ENCODE measurements at regions not wholly inside any gene's neighbourhood (a gene's known extent, or its start where the extent isn't known, plus 50 kb on each side); places are given as distances from the start of the nearest gene placed in this dataset.

DNA sequence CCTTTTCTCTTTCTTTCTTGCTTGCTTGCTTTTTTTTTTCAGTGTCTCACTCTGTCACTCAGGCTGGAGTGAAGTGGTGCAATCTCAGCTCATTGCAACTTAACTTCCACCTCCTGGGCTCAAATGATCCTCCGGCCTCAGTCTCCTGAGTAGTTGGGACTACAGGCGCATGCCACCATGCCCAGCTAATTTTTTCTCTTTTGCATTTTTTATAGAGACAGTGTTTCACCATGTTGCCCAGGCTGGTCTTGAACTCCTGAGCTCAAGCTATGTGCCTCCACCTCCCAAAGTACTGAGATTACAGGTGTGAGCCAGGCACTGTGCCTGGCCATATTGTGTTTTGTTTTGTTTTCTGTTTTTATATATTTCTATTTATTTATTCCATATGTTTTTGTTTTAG, 461.0 kb downstream of the ADAMTS20 start:
- TF ChIP-seq CTCF (IDR thresholded peaks at IDR 0.05; ENCODE audit: control insufficient read depth, insufficient read depth, low read depth, low read length, missing control alignments), result no peak
- H3K4me3 ChIP-seq (ENCODE audit: control insufficient read depth, low read depth, low read length), result no peak overlapping the region
- no peak for DNase-seq (ENCODE audit: low read depth)

- no peak overlapping the region for H3K4me3 ChIP-seq (ENCODE audit: control insufficient read depth, low read depth, low read length)
- no peak for TF ChIP-seq CTCF (IDR thresholded peaks at IDR 0.05; ENCODE audit: control insufficient read depth, insufficient read depth, low read depth, low read length, missing control alignments)
- DNase-seq (ENCODE audit: low read depth), result no peak
Measured at GRCh38 chr12:43087195-43088091, 464.6 kb downstream of the ADAMTS20 start.

DNA sequence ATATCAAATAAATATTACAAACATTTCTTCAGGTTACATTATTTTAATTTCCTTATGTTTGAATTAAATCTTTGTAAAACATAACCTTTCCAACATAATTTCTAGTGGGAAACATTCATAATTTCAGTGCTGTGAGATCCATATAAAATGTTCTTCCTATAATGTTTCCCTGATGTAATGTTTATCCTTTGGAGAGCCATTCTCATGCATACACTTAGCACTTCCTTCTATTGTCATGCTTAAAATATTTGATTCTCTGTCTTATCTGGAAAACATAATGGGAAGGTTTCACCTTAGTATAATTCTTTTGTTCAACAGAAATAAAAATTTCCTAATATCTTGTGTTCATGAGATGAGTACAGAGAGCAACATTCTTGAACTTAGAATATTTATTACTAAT, 472.5 kb downstream of the ADAMTS20 start:
- TF ChIP-seq CTCF (IDR thresholded peaks at IDR 0.05; ENCODE audit: control insufficient read depth, insufficient read depth, low read depth, low read length, missing control alignments), result no peak
- no peak for DNase-seq (ENCODE audit: low read depth)
- H3K4me3 ChIP-seq (ENCODE audit: control insufficient read depth, low read depth, low read length), result no peak overlapping the region

DNA sequence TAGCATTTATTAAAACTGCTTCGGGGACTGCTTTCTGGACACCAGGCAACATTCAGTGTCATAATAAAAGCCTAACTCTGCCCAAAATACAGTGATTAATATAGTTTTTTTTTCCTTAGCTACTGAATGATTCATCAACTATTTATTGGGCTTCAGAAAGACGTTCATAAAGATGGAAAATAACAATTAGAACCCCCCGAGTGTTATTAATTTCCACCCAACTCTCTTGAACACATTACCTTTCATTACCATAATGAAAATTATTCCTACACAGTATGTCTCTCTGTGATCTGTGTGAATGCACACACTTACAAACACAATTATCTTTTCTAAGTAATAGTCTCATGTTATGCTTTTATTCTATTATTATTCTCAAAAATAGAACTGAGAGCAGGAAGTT, 473.0 kb downstream of the ADAMTS20 start:
- no peak for DNase-seq (ENCODE audit: low read depth)
- H3K4me3 ChIP-seq (ENCODE audit: control insufficient read depth, low read depth, low read length), result no peak overlapping the region
- TF ChIP-seq CTCF (IDR thresholded peaks at IDR 0.05; ENCODE audit: control insufficient read depth, insufficient read depth, low read depth, low read length, missing control alignments), result no peak

DNA sequence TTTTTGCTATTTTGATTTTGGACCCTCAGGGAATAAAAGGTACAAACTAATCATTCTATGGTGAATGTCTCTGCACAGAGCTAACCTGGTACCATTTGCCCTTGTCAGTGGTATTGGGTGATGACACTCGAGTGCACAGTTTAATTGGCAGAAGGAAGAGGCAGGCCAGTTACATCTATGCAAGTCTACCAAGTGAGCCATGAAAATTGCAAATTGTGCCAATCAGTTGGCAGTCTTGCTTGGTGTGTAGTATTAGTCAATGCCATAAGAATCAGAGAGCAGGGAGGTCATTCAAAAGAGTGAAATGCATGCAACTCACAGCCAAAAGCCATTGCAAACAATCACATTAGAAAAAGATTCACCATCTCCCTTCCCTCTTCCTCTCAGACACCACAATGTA, 479.6 kb downstream of the ADAMTS20 start:
- H3K4me3 ChIP-seq (ENCODE audit: control insufficient read depth, low read depth, low read length), result no peak overlapping the region
- DNase-seq (ENCODE audit: low read depth), result no peak
- TF ChIP-seq CTCF (IDR thresholded peaks at IDR 0.05; ENCODE audit: control insufficient read depth, insufficient read depth, low read depth, low read length, missing control alignments), result no peak

- no peak for DNase-seq (ENCODE audit: low read depth)
- no peak overlapping the region for H3K4me3 ChIP-seq (ENCODE audit: control insufficient read depth, low read depth, low read length)
- no peak for TF ChIP-seq CTCF (IDR thresholded peaks at IDR 0.05; ENCODE audit: control insufficient read depth, insufficient read depth, low read depth, low read length, missing control alignments)
Measured at GRCh38 chr12:43069768-43070221, 480.2 kb upstream of the PRICKLE1 start.

Measured in AG09309 (cell line).